Stomach (tissue), 8 donors: ENCODE measurements at regions not wholly inside any gene's neighbourhood (a gene's known extent, or its start where the extent isn't known, plus 50 kb on each side); places are given as distances from the start of the nearest gene placed in this dataset.

Experiments
- DNase-seq, 2 donors: peaks; one replicate each; pipeline versions ENCODE4 v3.0.0 to v3.0.0-alpha.2; 2013 to 2019
- H3K27ac ChIP-seq, 5 donors: fragments of 200-600 bp in 4 of 5; sonication (generic) in 4 of 5; one replicate each; pipeline ENCODE4 v1.5.1; 2013 to 2019; ENCODE audit warnings: mild to moderate bottlenecking in 1 of 5, moderate library complexity in 1 of 5
- H3K27me3 ChIP-seq, 3 donors: fragments of 200-600 bp; sonication (generic); one replicate each; pipeline ENCODE4 v1.5.1; 2017 to 2019; ENCODE audit warnings: mixed run types in 1 of 3
- H3K36me3 ChIP-seq, 4 donors: fragments of 200-600 bp; sonication (generic); 1 replicate in 3 of 4; 2 replicates in 1 of 4; pipeline ENCODE4 v1.5.1; 2016 to 2019
- H3K4me1 ChIP-seq, 4 donors: fragments of 200-600 bp; sonication (generic); one replicate each; pipeline ENCODE4 v1.5.1; 2016 to 2019
- H3K4me3 ChIP-seq, 4 donors: fragments of 200-600 bp; sonication (generic) in 3 of 4; one replicate each; pipeline ENCODE4 v1.5.1; 2016 to 2019; ENCODE audit warnings: mild to moderate bottlenecking in 1 of 4
- H3K9me3 ChIP-seq, 4 donors: fragments of 200-600 bp; sonication (generic); one replicate each; pipeline ENCODE4 v1.5.1; 2016 to 2019
- CTCF ChIP-seq, 7 experiments: fragments of 450-650 bp in 4 of 7; fragments of 200-600 bp in 3 of 7; sonication (generic) in 3 of 7; IDR thresholded peaks; one replicate each; pipeline ENCODE4 v1.5.1; 2016 to 2019; ENCODE audit warnings: antibody characterized with exemption in 7 of 7, control low read depth in 2 of 7, mild to moderate bottlenecking in 1 of 7
- EP300 ChIP-seq: sonication (generic); formaldehyde crosslinking; IDR thresholded peaks from one replicate; pipeline ENCODE4 v1.6.1; 2017; ENCODE audit warnings: antibody characterized with exemption
- POLR2A ChIP-seq, 4 donors: fragments of 450-650 bp; IDR thresholded peaks; one replicate each; pipeline ENCODE4 v1.6.1; 2016; ENCODE audit warnings: antibody characterized with exemption in 4 of 4, control low read depth in 2 of 4, mild to moderate bottlenecking in 1 of 4, moderate library complexity in 1 of 4
- POLR2AphosphoS5 ChIP-seq, 3 donors: sonication (generic); formaldehyde crosslinking; IDR thresholded peaks; one replicate each; pipeline ENCODE4 v1.6.1; 2016; ENCODE audit warnings: antibody characterized with exemption in 3 of 3
- WGBS, 5 donors: extraction: QIAGEN DNeasy Blood & Tissue Kit in 3 of 5; methylation state at CpG; one replicate each; pipeline versions ENCODE4 v1.1.5 to v1.1.7; 2013 to 2018; 5-methylcytosine and 5-hydroxymethylcytosine counted together
- intact Hi-C: fragments of 100-400 bp; cut with DNase I; formaldehyde crosslinking; loops from one replicate; pipeline ENCODE4 v1.15.1; 2023; ENCODE audit warnings: low total_unique reads
- donor health status: healthy with polysubstance abuse.
- donor health status: Bipolar disorder and iron deficiency.
- donor health status: healthy.

DNA sequence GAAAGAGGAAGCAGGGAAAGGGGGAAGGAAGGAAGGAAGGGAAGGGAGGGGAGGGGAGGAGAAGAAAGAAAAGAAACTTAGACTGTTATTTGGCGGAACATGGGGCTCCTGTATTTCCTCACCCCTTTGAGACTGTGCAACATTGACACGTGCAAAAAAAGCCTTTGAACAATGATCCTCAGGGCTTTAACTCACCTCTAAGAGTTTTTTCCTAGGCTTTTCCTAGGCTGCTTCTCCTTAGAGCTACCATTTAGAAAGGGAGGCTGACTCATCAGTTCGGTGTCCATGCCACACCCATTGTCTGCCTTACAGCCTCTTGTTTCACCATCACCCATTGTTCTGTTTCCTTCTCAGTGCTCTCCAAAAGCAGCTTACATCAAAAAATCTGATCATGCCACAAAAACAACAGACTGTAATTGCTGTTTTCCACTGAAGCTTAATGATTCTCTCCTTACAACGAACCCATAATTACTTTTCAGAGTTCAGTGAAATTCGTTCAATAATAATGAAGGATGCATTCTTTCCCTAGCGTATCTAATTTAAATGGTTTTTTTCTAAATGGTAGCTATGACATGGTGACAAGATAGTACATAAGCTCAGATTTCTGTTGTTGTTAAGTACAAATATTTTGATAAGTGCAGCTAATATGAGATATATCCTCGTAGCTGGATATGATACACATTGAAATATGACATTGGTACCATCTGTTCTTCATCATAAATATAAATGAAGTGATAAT is 90.8 kb downstream of the PRLHR start:
- WGBS, 5 donors, result 54 to 63% (median 61%) methylated on average over 7 of the region's 7 CpGs
- Histone ChIP-seq H3K4me3 (no peak overlapping the region), H3K27me3 (peaks cover 0 to 4% (median 0%) of the 10 kb centered on the region in 3 donors), H3K27ac (no peak overlapping the region), H3K9me3 (no peaks in the 10 kb centered on the region), H3K4me1 (no peaks in the 10 kb centered on the region), H3K36me3 (no peaks in the 10 kb centered on the region)
- TF ChIP-seq EP300 (no peak), POLR2A (IDR thresholded peaks at IDR 0.05) (no peak), POLR2AphosphoS5 (IDR thresholded peaks at IDR 0.05) (no peak), CTCF (IDR thresholded peaks at IDR 0.05) (no peak)
- DNase-seq, result no peak
- intact Hi-C loops, result no loop called here

DNA sequence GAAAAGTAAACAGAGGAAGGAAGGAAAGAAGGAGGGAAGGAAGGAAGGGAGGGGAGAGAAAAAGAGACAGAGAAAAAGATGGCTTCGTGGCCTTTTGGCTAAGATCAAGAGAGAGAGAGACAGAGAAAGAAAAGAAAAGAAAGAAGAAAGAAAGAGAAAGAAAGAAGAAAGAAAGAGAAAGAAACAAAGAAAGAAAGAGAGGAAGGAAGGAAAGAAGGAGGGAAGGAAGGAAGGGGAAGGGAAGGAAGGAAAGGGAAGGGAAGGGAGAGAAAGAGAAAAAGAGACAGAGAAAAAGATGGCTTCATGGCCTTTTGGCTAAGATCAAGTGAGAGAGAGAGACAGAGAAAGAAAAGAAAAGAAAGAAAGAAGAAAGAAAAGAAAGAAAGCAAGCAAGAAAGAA is 91.4 kb downstream of the PRLHR start:
- no peak for DNase-seq
- TF ChIP-seq EP300 (no peak), POLR2A (IDR thresholded peaks at IDR 0.05) (no peak), CTCF (IDR thresholded peaks at IDR 0.05) (no peak), POLR2AphosphoS5 (IDR thresholded peaks at IDR 0.05) (no peak)
- Histone ChIP-seq H3K4me1 (no peaks in the 10 kb centered on the region), H3K27ac (no peak overlapping the region), H3K4me3 (no peak overlapping the region), H3K9me3 (no peaks in the 10 kb centered on the region), H3K27me3 (peaks cover 0 to 4% (median 0%) of the 10 kb centered on the region in 3 donors), H3K36me3 (no peaks in the 10 kb centered on the region)
- intact Hi-C loops, result no loop called here
- 56 to 77% (median 75%) methylated on average over 1 of the region's 1 CpG for WGBS, 5 donors

GRCh38 chr10:118503192-118503591 is 92.3 kb downstream of the PRLHR start:
- Histone ChIP-seq H3K9me3 (no peaks in the 10 kb centered on the region), H3K27me3 (peaks cover 0 to 4% (median 0%) of the 10 kb centered on the region in 3 donors), H3K36me3 (no peaks in the 10 kb centered on the region), H3K4me3 (no peak overlapping the region), H3K27ac (no peak overlapping the region), H3K4me1 (no peaks in the 10 kb centered on the region)
- intact Hi-C loops, result no loop called here
- WGBS, 5 donors, result 32 to 57% (median 34%) methylated on average over 2 of the region's 2 CpGs
- TF ChIP-seq CTCF (IDR thresholded peaks at IDR 0.05) (no peak), EP300 (no peak), POLR2AphosphoS5 (IDR thresholded peaks at IDR 0.05) (no peak), POLR2A (IDR thresholded peaks at IDR 0.05) (no peak)
- no peak for DNase-seq

- Histone ChIP-seq H3K4me1 (no peaks in the 10 kb centered on the region), H3K36me3 (no peaks in the 10 kb centered on the region), H3K27ac (no peak overlapping the region), H3K9me3 (no peaks in the 10 kb centered on the region), H3K4me3 (no peak overlapping the region), H3K27me3 (peaks cover 0 to 4% (median 0%) of the 10 kb centered on the region in 3 donors)
- 66 to 72% (median 70%) methylated on average over 9 of the region's 9 CpGs for WGBS, 5 donors
- TF ChIP-seq POLR2AphosphoS5 (IDR thresholded peaks at IDR 0.05), result no peak
- no peak for TF ChIP-seq CTCF (IDR thresholded peaks at IDR 0.05)
- no peak for TF ChIP-seq POLR2A (IDR thresholded peaks at IDR 0.05)
- TF ChIP-seq EP300, result no peak
- DNase-seq, result no peak
- intact Hi-C loops, result no loop called here
Observed at GRCh38 chr10:118501637-118502440, 93.6 kb downstream of the PRLHR start.
